Choroid plexus epithelial cell (primary cell): ENCODE measurements at regions not wholly inside any gene's neighbourhood (a gene's known extent, or its start where the extent isn't known, plus 50 kb on each side); places are given as distances from the start of the nearest gene placed in this dataset.

Experiments used
- DNase-seq: peaks from one replicate; pipeline ENCODE4 v3.0.0-alpha.2; 2010; ENCODE audit warnings: low read depth
- H3K4me3 ChIP-seq: 2 replicates; pipeline ENCODE4 v1.5.1; 2011; ENCODE audit warnings: low read depth, mild to moderate bottlenecking, control low read depth, low read length, moderate library complexity
- TF ChIP-seq, protein P1 (sequence below): conservative IDR thresholded peaks from 2 replicates; pipeline ENCODE4 v1.5.1; 2011; ENCODE audit warnings: low read depth, mild to moderate bottlenecking, control low read depth, inconsistent platforms, low read length, moderate library complexity

GRCh38 chr2:10245021-10245420 is 57.7 kb upstream of the HPCAL1 start:
- DNase-seq, result no peak
- TF ChIP-seq, protein P1, sequence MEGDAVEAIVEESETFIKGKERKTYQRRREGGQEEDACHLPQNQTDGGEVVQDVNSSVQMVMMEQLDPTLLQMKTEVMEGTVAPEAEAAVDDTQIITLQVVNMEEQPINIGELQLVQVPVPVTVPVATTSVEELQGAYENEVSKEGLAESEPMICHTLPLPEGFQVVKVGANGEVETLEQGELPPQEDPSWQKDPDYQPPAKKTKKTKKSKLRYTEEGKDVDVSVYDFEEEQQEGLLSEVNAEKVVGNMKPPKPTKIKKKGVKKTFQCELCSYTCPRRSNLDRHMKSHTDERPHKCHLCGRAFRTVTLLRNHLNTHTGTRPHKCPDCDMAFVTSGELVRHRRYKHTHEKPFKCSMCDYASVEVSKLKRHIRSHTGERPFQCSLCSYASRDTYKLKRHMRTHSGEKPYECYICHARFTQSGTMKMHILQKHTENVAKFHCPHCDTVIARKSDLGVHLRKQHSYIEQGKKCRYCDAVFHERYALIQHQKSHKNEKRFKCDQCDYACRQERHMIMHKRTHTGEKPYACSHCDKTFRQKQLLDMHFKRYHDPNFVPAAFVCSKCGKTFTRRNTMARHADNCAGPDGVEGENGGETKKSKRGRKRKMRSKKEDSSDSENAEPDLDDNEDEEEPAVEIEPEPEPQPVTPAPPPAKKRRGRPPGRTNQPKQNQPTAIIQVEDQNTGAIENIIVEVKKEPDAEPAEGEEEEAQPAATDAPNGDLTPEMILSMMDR, result no peak
- H3K4me3 ChIP-seq, result no peak overlapping the region

GRCh38 chr2:10245661-10246060 is 57.0 kb upstream of the HPCAL1 start:
- TF ChIP-seq, protein P1, result no peak
- DNase-seq, result no peak
- no peak overlapping the region for H3K4me3 ChIP-seq

GRCh38 chr2:10246370-10246769 is 56.3 kb upstream of the HPCAL1 start:
- DNase-seq, result no peak
- no peak overlapping the region for H3K4me3 ChIP-seq
- TF ChIP-seq, protein P1, result no peak

GRCh38 chr2:10246831-10247230 is 55.9 kb upstream of the HPCAL1 start:
- no peak for DNase-seq
- TF ChIP-seq, protein P1, result no peak
- H3K4me3 ChIP-seq, result no peak overlapping the region

GRCh38 chr2:10249798-10250197 is 52.9 kb upstream of the HPCAL1 start:
- TF ChIP-seq, protein P1, result no peak
- no peak for DNase-seq
- H3K4me3 ChIP-seq, result no peak overlapping the region

- TF ChIP-seq, protein P1, result no peak
Observed at GRCh38 chr2:10252224-10252623, 50.5 kb upstream of the HPCAL1 start.

GRCh38 chr2:10252661-10253060 is 50.0 kb upstream of the HPCAL1 start:
- no peak overlapping the region for H3K4me3 ChIP-seq
- DNase-seq, result no peak
- TF ChIP-seq, protein P1, result no peak

More at GRCh38 chr2:10252224-10252623, 50.5 kb upstream of the HPCAL1 start:
- no peak overlapping the region for H3K4me3 ChIP-seq
- no peak for DNase-seq
